Fibroblast of lung (primary cell): ENCODE measurements at regions not wholly inside any gene's neighbourhood (a gene's known extent, or its start where the extent isn't known, plus 50 kb on each side); places are given as distances from the start of the nearest gene placed in this dataset.

Experiments used
- DNase-seq, 2 donors: peaks; one replicate each; pipeline versions ENCODE4 v3.0.0 to v3.0.0-alpha.2; 2010; ENCODE audit warnings: low read depth in 2 of 2
- H2AFZ ChIP-seq: 2 replicates; pipeline ENCODE4 v1.5.1; 2012; ENCODE audit warnings: low read length, control low read depth, inconsistent platforms
- H3K27ac ChIP-seq: 2 replicates; pipeline ENCODE4 v1.5.1; 2011; ENCODE audit warnings: low read length, control low read depth; ENCODE audit not compliant: insufficient read depth
- H3K27me3 ChIP-seq: 2 replicates; pipeline ENCODE4 v1.5.1; 2011; ENCODE audit warnings: mild to moderate bottlenecking, low read length; ENCODE audit not compliant: control insufficient read depth, insufficient read depth
- H3K36me3 ChIP-seq: 2 replicates; pipeline ENCODE4 v1.5.1; 2011; ENCODE audit warnings: low read length; ENCODE audit not compliant: control insufficient read depth, insufficient read depth
- H3K4me1 ChIP-seq: 2 replicates; pipeline ENCODE4 v1.5.1; 2011; ENCODE audit warnings: low read length; ENCODE audit not compliant: control insufficient read depth, insufficient read depth; ENCODE audit errors: extremely low read depth
- H3K4me2 ChIP-seq: 2 replicates; pipeline ENCODE4 v1.5.1; 2011; ENCODE audit warnings: low read length, control low read depth; ENCODE audit not compliant: insufficient read depth; ENCODE audit errors: extremely low read depth
- H3K4me3 ChIP-seq, 4 experiments: fragments of 200-600 bp in 1 of 4; sonication (generic) in 1 of 4; replicated peaks in 1 of 4; 2 replicates each; pipeline ENCODE4 v1.5.1; 2011 to 2016; ENCODE audit warnings: low read length in 4 of 4, low read depth in 3 of 4, mild to moderate bottlenecking in 3 of 4, control low read depth in 2 of 4, inconsistent platforms in 1 of 4, mixed read lengths in 1 of 4; ENCODE audit not compliant: insufficient read depth in 1 of 4; ENCODE audit errors: control extremely low read depth in 1 of 4
- H3K79me2 ChIP-seq: 2 replicates; pipeline ENCODE4 v1.5.1; 2012; ENCODE audit warnings: mild to moderate bottlenecking, low read length, inconsistent platforms; ENCODE audit not compliant: control insufficient read depth, insufficient read depth
- H3K9ac ChIP-seq: 2 replicates; pipeline ENCODE4 v1.5.1; 2011; ENCODE audit warnings: mild to moderate bottlenecking, low read length, control low read depth; ENCODE audit not compliant: insufficient read depth
- H3K9me3 ChIP-seq: 2 replicates; pipeline ENCODE4 v1.5.1; 2012; ENCODE audit warnings: low read depth, low read length; ENCODE audit not compliant: control insufficient read depth, insufficient read depth
- H4K20me1 ChIP-seq: 2 replicates; pipeline ENCODE4 v1.5.1; 2011; ENCODE audit warnings: low read length; ENCODE audit not compliant: control insufficient read depth, insufficient read depth; ENCODE audit errors: extremely low read depth
- EZH2 ChIP-seq: IDR thresholded peaks from 2 replicates; pipeline ENCODE4 v1.5.1; 2012; ENCODE audit warnings: low read length, control low read depth, mild to moderate bottlenecking; ENCODE audit errors: missing control alignments
- TF ChIP-seq, protein P1 (sequence below), 2 donors: IDR thresholded peaks in 1 of 2; conservative IDR thresholded peaks in 1 of 2; 1 replicate in 1 of 2; 2 replicates in 1 of 2; pipeline ENCODE4 v1.5.1; 2011 to 2012; ENCODE audit warnings: low read length in 2 of 2, control low read depth in 1 of 2, inconsistent platforms in 1 of 2, low read depth in 1 of 2, mild to moderate bottlenecking in 1 of 2

- TF ChIP-seq EZH2: no peak
- TF ChIP-seq, protein P1, sequence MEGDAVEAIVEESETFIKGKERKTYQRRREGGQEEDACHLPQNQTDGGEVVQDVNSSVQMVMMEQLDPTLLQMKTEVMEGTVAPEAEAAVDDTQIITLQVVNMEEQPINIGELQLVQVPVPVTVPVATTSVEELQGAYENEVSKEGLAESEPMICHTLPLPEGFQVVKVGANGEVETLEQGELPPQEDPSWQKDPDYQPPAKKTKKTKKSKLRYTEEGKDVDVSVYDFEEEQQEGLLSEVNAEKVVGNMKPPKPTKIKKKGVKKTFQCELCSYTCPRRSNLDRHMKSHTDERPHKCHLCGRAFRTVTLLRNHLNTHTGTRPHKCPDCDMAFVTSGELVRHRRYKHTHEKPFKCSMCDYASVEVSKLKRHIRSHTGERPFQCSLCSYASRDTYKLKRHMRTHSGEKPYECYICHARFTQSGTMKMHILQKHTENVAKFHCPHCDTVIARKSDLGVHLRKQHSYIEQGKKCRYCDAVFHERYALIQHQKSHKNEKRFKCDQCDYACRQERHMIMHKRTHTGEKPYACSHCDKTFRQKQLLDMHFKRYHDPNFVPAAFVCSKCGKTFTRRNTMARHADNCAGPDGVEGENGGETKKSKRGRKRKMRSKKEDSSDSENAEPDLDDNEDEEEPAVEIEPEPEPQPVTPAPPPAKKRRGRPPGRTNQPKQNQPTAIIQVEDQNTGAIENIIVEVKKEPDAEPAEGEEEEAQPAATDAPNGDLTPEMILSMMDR (conservative IDR thresholded peaks at IDR 0.05 in 1 of 2, IDR thresholded peaks at IDR 0.05 in 1 of 2; ENCODE audit: low read depth in 1 of 2, low read length in 2 of 2): no peak
- Histone ChIP-seq H3K27ac (no peak overlapping the region), H3K4me2 (no peak overlapping the region), H3K27me3 (no peaks in the 10 kb centered on the region), H3K4me3 (no peak overlapping the region), H3K4me1 (no peaks in the 10 kb centered on the region), H2AFZ (no peak overlapping the region), H4K20me1 (no peaks in the 10 kb centered on the region), H3K36me3 (no peaks in the 10 kb centered on the region), H3K79me2 (no peaks in the 10 kb centered on the region), H3K9me3 (no peaks in the 10 kb centered on the region), H3K9ac (no peak overlapping the region)
- DNase-seq: no peak
These were observed 122.9 kb upstream of the RAP1B start for GRCh38 chr12:68487721-68488309.

DNA sequence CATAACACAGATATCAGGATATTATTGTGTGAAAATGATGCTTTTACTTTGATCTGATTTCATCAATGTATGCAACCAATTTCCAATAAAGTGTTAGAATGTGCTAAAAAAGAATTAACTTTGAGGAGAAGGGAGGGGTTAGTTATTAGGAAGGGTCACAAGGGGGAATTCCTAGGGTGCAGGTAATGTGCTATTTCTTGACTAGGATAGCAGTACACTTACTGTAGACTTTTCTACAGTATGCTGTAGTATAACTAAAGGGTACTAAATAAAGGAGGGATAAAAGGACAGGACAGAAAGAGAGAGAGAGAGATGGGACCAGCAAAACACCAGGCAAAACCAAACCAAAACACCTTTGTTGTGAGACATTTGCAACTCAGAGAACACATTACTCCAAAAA lies 121.4 kb upstream of the RAP1B start:
- Histone ChIP-seq H3K4me1 (no peaks in the 10 kb centered on the region), H3K36me3 (no peaks in the 10 kb centered on the region), H3K9ac (no peak overlapping the region), H2AFZ (no peak overlapping the region), H3K4me2 (no peak overlapping the region), H3K27me3 (no peaks in the 10 kb centered on the region), H3K9me3 (no peaks in the 10 kb centered on the region), H3K79me2 (no peaks in the 10 kb centered on the region), H3K27ac (no peak overlapping the region), H4K20me1 (no peaks in the 10 kb centered on the region), H3K4me3 (no peak overlapping the region)
- DNase-seq: no peak
- no peak for TF ChIP-seq EZH2
- TF ChIP-seq, protein P1 (conservative IDR thresholded peaks at IDR 0.05 in 1 of 2, IDR thresholded peaks at IDR 0.05 in 1 of 2; ENCODE audit: low read depth in 1 of 2, low read length in 2 of 2): no peak

GRCh38 chr12:68490476-68490875 lies 120.2 kb upstream of the RAP1B start:
- Histone ChIP-seq H2AFZ (no peak overlapping the region), H3K36me3 (no peaks in the 10 kb centered on the region), H3K27me3 (no peaks in the 10 kb centered on the region), H3K27ac (no peak overlapping the region), H4K20me1 (no peaks in the 10 kb centered on the region), H3K79me2 (no peaks in the 10 kb centered on the region), H3K9ac (no peak overlapping the region), H3K4me3 (no peak overlapping the region), H3K9me3 (no peaks in the 10 kb centered on the region), H3K4me2 (no peak overlapping the region), H3K4me1 (no peaks in the 10 kb centered on the region)
- DNase-seq: no peak
- TF ChIP-seq EZH2: no peak
- TF ChIP-seq, protein P1 (conservative IDR thresholded peaks at IDR 0.05 in 1 of 2, IDR thresholded peaks at IDR 0.05 in 1 of 2; ENCODE audit: low read depth in 1 of 2, low read length in 2 of 2): no peak
